SK-N-SH treated with all-trans-retinoic acid at 6 μM for 48 hours (cell line): ENCODE measurements at regions not wholly inside any gene's neighbourhood (a gene's known extent, or its start where the extent isn't known, plus 50 kb on each side); places are given as distances from the start of the nearest gene placed in this dataset.

Source experiments
- ATAC-seq: fragments of 200-7000 bp; cut with Tn5 transposase; 3 replicates; pipeline ENCODE4 v1.9.1; 2020; ENCODE audit warnings: mild to moderate bottlenecking, moderate library complexity
- ARNTL ChIP-seq: fragments of 450-650 bp; formaldehyde crosslinking; IDR thresholded peaks from 2 replicates; pipeline ENCODE4 v1.5.0; 2020; ENCODE audit warnings: low read depth, mild to moderate bottlenecking, moderate library complexity, borderline replicate concordance
- BACH2 ChIP-seq: fragments of 250-450 bp; sonication (Bioruptor Pico); IDR thresholded peaks from 2 replicates; pipeline ENCODE4 v1.9.0; 2021; ENCODE audit warnings: mild to moderate bottlenecking, borderline replicate concordance
- CSDC2 ChIP-seq: fragments of 250-450 bp; sonication (Bioruptor Pico); IDR thresholded peaks from 2 replicates; pipeline ENCODE4 v1.5.0; 2020; ENCODE audit warnings: mild to moderate bottlenecking, moderate library complexity
- GLIS3 ChIP-seq: fragments of 250-450 bp; sonication (Bioruptor Pico); IDR thresholded peaks from 2 replicates; pipeline ENCODE4 v1.5.0; 2020; ENCODE audit warnings: mild to moderate bottlenecking, moderate library complexity
- ISL1 ChIP-seq: fragments of 250-450 bp; sonication (Bioruptor Pico); IDR thresholded peaks from 2 replicates; pipeline ENCODE4 v2.1.2; 2022; ENCODE audit warnings: mild to moderate bottlenecking, moderate library complexity
- POU6F1 ChIP-seq: fragments of 250-450 bp; sonication (Bioruptor Pico); IDR thresholded peaks from 2 replicates; pipeline ENCODE4 v1.8.0; 2021; ENCODE audit warnings: low read depth, mild to moderate bottlenecking, moderate library complexity, borderline replicate concordance
- PPARA ChIP-seq: fragments of 250-450 bp; sonication (Bioruptor Pico); IDR thresholded peaks from 2 replicates; pipeline ENCODE4 v1.5.0; 2020; ENCODE audit warnings: mild to moderate bottlenecking, borderline replicate concordance
- RARB ChIP-seq: fragments of 250-450 bp; sonication (Bioruptor Pico); IDR thresholded peaks from 2 replicates; pipeline ENCODE4 v1.8.0; 2021; ENCODE audit warnings: mild to moderate bottlenecking, moderate library complexity
- SNAI2 ChIP-seq: fragments of 250-450 bp; sonication (Bioruptor Pico); IDR thresholded peaks from 2 replicates; pipeline ENCODE4 v1.5.0; 2020; ENCODE audit warnings: mild to moderate bottlenecking, moderate library complexity
- TCF4 ChIP-seq: fragments of 250-450 bp; sonication (Bioruptor Pico); IDR thresholded peaks from 2 replicates; pipeline ENCODE4 v1.8.0; 2021; ENCODE audit warnings: mild to moderate bottlenecking, moderate library complexity, borderline replicate concordance
- TSHZ2 ChIP-seq: fragments of 250-450 bp; sonication (Bioruptor Pico); IDR thresholded peaks from 2 replicates; pipeline ENCODE4 v1.5.0; 2020; ENCODE audit warnings: mild to moderate bottlenecking, moderate library complexity
- ZC3H10 ChIP-seq: fragments of 250-450 bp; sonication (Bioruptor Pico); IDR thresholded peaks from 2 replicates; pipeline ENCODE4 v1.5.1; 2021; ENCODE audit warnings: mild to moderate bottlenecking, moderate library complexity
- ZFP3 ChIP-seq: fragments of 250-450 bp; sonication (Bioruptor Pico); IDR thresholded peaks from 2 replicates; pipeline ENCODE4 v1.5.0; 2020; ENCODE audit warnings: mild to moderate bottlenecking, moderate library complexity
- ZFP30 ChIP-seq: fragments of 450-650 bp; formaldehyde crosslinking; IDR thresholded peaks from 2 replicates; pipeline ENCODE4 v1.5.0; 2022; ENCODE audit warnings: mild to moderate bottlenecking, moderate library complexity
- ZNF565 ChIP-seq: fragments of 450-650 bp; formaldehyde crosslinking; conservative IDR thresholded peaks from 2 replicates; pipeline ENCODE4 v1.5.0; 2020; ENCODE audit warnings: low read depth, mild to moderate bottlenecking, moderate library complexity
- ZNF8 ChIP-seq: fragments of 450-650 bp; formaldehyde crosslinking; IDR thresholded peaks from 2 replicates; pipeline ENCODE4 v1.5.0; 2020; ENCODE audit warnings: mild to moderate bottlenecking, moderate library complexity
- TF ChIP-seq, protein P1 (sequence below): fragments of 250-450 bp; sonication (Bioruptor Pico); IDR thresholded peaks from 2 replicates; pipeline ENCODE4 v1.5.1; 2020; ENCODE audit warnings: low read depth, mild to moderate bottlenecking, moderate library complexity
- TF ChIP-seq, protein P2 (sequence below): fragments of 250-450 bp; sonication (Bioruptor Pico); IDR thresholded peaks from 2 replicates; pipeline ENCODE4 v1.5.1; 2021; ENCODE audit warnings: mild to moderate bottlenecking, moderate library complexity
- TF ChIP-seq, protein P3 (sequence below): fragments of 250-450 bp; sonication (Bioruptor Pico); IDR thresholded peaks from 2 replicates; pipeline ENCODE4 v1.8.0; 2020; ENCODE audit warnings: mild to moderate bottlenecking, moderate library complexity, borderline replicate concordance

DNA sequence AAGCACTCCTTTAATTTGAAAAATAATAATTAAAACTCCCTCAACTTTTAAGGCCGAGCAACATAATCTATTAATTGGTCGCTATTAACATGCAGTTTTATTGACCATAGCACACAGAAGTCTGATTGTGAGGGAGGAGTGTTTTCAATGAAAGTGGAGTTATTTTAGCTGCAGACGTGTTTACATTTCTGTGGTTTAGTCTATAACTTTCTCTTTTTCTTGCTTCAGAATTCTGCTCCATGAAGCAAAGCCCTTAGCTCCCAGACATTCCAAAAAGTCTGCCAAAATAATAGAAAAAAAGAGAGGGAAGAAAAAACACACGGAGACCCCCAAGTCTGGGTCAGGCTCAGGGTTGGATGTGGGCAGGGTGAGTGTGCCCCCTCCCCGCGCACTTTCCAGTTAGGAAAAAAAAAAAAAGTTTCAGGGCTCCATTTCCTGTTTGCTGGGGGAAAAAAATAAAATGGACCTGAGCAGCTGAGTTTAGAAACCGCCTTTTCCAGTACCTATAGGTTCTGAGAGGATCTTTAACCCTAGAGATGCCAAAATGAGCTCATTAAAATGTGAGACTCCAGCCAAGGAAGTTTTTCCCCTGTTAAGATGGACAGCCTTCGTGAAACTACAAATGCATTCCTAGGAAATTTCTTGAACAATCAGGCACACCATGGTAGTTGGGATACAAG is 143.7 kb upstream of the ETS2 start (continued):
- TF ChIP-seq, protein P1, sequence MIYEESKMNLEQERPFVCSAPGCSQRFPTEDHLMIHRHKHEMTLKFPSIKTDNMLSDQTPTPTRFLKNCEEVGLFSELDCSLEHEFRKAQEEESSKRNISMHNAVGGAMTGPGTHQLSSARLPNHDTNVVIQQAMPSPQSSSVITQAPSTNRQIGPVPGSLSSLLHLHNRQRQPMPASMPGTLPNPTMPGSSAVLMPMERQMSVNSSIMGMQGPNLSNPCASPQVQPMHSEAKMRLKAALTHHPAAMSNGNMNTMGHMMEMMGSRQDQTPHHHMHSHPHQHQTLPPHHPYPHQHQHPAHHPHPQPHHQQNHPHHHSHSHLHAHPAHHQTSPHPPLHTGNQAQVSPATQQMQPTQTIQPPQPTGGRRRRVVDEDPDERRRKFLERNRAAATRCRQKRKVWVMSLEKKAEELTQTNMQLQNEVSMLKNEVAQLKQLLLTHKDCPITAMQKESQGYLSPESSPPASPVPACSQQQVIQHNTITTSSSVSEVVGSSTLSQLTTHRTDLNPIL, result no peak
- TF ChIP-seq ZNF565 (CRISPR knock-in tag) (no peak), PPARA (CRISPR knock-in tag) (no peak), ARNTL (CRISPR knock-in tag) (no peak), ZNF8 (no peak), BACH2 (no peak)

- ATAC-seq, result no peak
- TF ChIP-seq, protein P2, sequence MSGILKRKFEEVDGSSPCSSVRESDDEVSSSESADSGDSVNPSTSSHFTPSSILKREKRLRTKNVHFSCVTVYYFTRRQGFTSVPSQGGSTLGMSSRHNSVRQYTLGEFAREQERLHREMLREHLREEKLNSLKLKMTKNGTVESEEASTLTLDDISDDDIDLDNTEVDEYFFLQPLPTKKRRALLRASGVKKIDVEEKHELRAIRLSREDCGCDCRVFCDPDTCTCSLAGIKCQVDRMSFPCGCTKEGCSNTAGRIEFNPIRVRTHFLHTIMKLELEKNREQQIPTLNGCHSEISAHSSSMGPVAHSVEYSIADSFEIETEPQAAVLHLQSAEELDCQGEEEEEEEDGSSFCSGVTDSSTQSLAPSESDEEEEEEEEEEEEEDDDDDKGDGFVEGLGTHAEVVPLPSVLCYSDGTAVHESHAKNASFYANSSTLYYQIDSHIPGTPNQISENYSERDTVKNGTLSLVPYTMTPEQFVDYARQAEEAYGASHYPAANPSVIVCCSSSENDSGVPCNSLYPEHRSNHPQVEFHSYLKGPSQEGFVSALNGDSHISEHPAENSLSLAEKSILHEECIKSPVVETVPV (CRISPR knock-in tag), result no peak
- TF ChIP-seq ZFP30 (CRISPR knock-in tag) (no peak), ZNF8 (no peak), CSDC2 (no peak), ISL1 (CRISPR knock-in tag) (no peak), ZNF565 (CRISPR knock-in tag) (no peak), RARB (CRISPR knock-in tag) (no peak), ZC3H10 (no peak), GLIS3 (CRISPR knock-in tag) (no peak), SNAI2 (CRISPR knock-in tag) (no peak), POU6F1 (CRISPR knock-in tag) (no peak), TCF4 (no peak), TSHZ2 (CRISPR knock-in tag) (no peak), PPARA (CRISPR knock-in tag) (no peak), ZFP3 (CRISPR knock-in tag) (no peak)
- TF ChIP-seq, protein P3, sequence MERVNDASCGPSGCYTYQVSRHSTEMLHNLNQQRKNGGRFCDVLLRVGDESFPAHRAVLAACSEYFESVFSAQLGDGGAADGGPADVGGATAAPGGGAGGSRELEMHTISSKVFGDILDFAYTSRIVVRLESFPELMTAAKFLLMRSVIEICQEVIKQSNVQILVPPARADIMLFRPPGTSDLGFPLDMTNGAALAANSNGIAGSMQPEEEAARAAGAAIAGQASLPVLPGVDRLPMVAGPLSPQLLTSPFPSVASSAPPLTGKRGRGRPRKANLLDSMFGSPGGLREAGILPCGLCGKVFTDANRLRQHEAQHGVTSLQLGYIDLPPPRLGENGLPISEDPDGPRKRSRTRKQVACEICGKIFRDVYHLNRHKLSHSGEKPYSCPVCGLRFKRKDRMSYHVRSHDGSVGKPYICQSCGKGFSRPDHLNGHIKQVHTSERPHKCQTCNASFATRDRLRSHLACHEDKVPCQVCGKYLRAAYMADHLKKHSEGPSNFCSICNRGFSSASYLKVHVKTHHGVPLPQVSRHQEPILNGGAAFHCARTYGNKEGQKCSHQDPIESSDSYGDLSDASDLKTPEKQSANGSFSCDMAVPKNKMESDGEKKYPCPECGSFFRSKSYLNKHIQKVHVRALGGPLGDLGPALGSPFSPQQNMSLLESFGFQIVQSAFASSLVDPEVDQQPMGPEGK (CRISPR knock-in tag), result no peak
- TF ChIP-seq, protein P1, result no peak
These were observed 142.4 kb upstream of the ETS2 start for GRCh38 chr21:38663282-38663681.

DNA sequence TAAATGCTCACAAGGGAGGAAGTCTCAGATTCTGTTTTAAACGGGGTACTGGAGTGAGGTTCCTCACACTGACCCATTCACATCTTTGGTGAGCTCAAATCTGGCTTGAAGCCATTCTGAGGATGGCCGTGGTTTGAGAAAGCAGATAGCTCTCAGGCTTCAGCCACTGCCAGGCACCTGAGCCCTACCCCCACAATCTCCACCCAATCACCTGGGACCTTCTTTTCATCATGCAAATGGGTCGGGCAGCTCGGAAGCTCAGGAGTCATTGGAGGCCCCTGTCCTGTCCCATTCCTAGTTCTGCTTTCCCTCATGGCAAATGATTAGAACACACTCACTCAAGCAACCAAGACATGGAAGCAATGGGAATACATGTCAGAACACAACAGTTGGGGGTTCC is 141.4 kb upstream of the ETS2 start:
- TF ChIP-seq CSDC2 (no peak), ZC3H10 (no peak), RARB (CRISPR knock-in tag) (no peak)
- ATAC-seq, result no peak
